K562 (cell line): ENCODE measurements at regions not wholly inside any gene's neighbourhood (a gene's known extent, or its start where the extent isn't known, plus 50 kb on each side); places are given as distances from the start of the nearest gene placed in this dataset.

Experiments
- ATAC-seq: fragments of 200-7000 bp; cut with Tn5 transposase; 3 replicates; pipeline ENCODE4 v1.9.1; 2020; ENCODE audit warnings: moderate library complexity
- BruUV-seq: library from RNA; stranded (reverse); fragments of 400-500 nt; replicated peaks from 2 replicates; lab custom pipeline; 2021; lab: Mats Ljungman, UMichigan
- CTCF ChIA-PET: fragments of 300-600 bp; formaldehyde crosslinking; extraction: SDS; loops from one replicate; lab custom pipeline; 2021; ENCODE audit warnings: low intra/inter-chr PET ratio; lab: Yijun Ruan, JAX
- POLR2A ChIA-PET: fragments of 300-600, 350-650 bp; sonication (Branson Sonifier 250); formaldehyde crosslinking; extraction: SDS; loops from one replicate; lab custom pipeline; 2021; ENCODE audit warnings: antibody characterized with exemption, inconsistent platforms; lab: Yijun Ruan, JAX
- DNase-seq, 4 experiments: peaks; one replicate each; pipeline versions ENCODE4 v3.0.0 to v3.0.0-alpha.2; 2011 to 2018; ENCODE audit warnings: low spot score in 3 of 4, mixed read lengths in 3 of 4; ENCODE audit errors: extremely low read depth in 1 of 4
- FAIRE-seq: peaks from 2 replicates; lab custom pipeline; 2011; peaks lifted over from hg19 to GRCh38; lab: Jason Lieb, UNC
- H2AFZ ChIP-seq: 2 replicates; pipeline ENCODE4 v1.6.0; 2011; ENCODE audit warnings: low read depth, low read length, control low read depth, inconsistent platforms
- H3K27ac ChIP-seq: fragments of 200-600 bp; 3 replicates; pipeline ENCODE4 v1.8.0; 2011; ENCODE audit warnings: low read depth, mild to moderate bottlenecking, control low read depth, inconsistent platforms, low read length, moderate library complexity, mixed read lengths; ENCODE audit errors: extremely low read depth
- H3K27me3 ChIP-seq, 2 experiments: fragments of 300-600 bp in 1 of 2; 2 replicates in 1 of 2; 3 replicates in 1 of 2; pipeline versions ENCODE4 v1.6.0 to v1.8.0; 2011; ENCODE audit warnings: inconsistent platforms in 2 of 2, low read length in 2 of 2, mild to moderate bottlenecking in 1 of 2, mixed read lengths in 1 of 2, moderate library complexity in 1 of 2; ENCODE audit not compliant: control insufficient read depth in 2 of 2, insufficient read depth in 2 of 2
- H3K36me3 ChIP-seq: fragments of 300-600 bp; 3 replicates; pipeline ENCODE4 v1.8.0; 2011; ENCODE audit warnings: mild to moderate bottlenecking, low read length, inconsistent platforms; ENCODE audit not compliant: control insufficient read depth, insufficient read depth
- H3K4me1 ChIP-seq, 2 experiments: fragments of 200-600 bp in 1 of 2; replicated peaks in 1 of 2; 2 replicates in 1 of 2; 3 replicates in 1 of 2; pipeline versions ENCODE4 v1.5.1 to v1.8.0; 2011; ENCODE audit warnings: inconsistent platforms in 2 of 2, low read length in 2 of 2, mild to moderate bottlenecking in 1 of 2, mixed read lengths in 1 of 2, moderate library complexity in 1 of 2; ENCODE audit not compliant: control insufficient read depth in 2 of 2, insufficient read depth in 2 of 2
- H3K4me2 ChIP-seq: 2 replicates; pipeline ENCODE4 v1.6.1; 2011; ENCODE audit warnings: low read length, control low read depth, inconsistent platforms, mixed read lengths; ENCODE audit not compliant: insufficient read depth
- H3K4me3 ChIP-seq: fragments of 200-600 bp; sonication (generic), shearing (Covaris generic); 2 replicates; pipeline ENCODE4 v1.5.1; 2016; ENCODE audit warnings: control low read depth, inconsistent platforms
- H3K79me2 ChIP-seq: fragments of 200-600 bp; 3 replicates; pipeline ENCODE4 v1.8.0; 2011; ENCODE audit warnings: low read length, inconsistent platforms; ENCODE audit not compliant: control insufficient read depth, insufficient read depth
- H3K9ac ChIP-seq, 2 experiments: 2 replicates each; pipeline versions ENCODE4 v1.6.0 to v1.6.1; 2011; ENCODE audit warnings: low read depth in 2 of 2, low read length in 2 of 2, control low read depth in 1 of 2, inconsistent platforms in 1 of 2, mild to moderate bottlenecking in 1 of 2, mixed read lengths in 1 of 2; ENCODE audit not compliant: insufficient read depth in 1 of 2
- H3K9me1 ChIP-seq: one replicate; pipeline ENCODE4 v1.6.0; 2011; ENCODE audit warnings: inconsistent platforms, mild to moderate bottlenecking, low read length, moderate library complexity; ENCODE audit not compliant: control insufficient read depth, insufficient read depth
- H3K9me3 ChIP-seq: replicated peaks from 2 replicates; pipeline ENCODE4 v1.5.1; 2011; ENCODE audit warnings: low read depth, low read length, inconsistent platforms; ENCODE audit not compliant: control insufficient read depth, insufficient read depth
- H4K20me1 ChIP-seq: replicated peaks from 2 replicates; pipeline ENCODE4 v1.6.1; 2011; ENCODE audit warnings: low read length, inconsistent platforms, mixed read lengths; ENCODE audit not compliant: control insufficient read depth, insufficient read depth
- ESRRA ChIP-seq: fragments of 450-650 bp; IDR thresholded peaks from 2 replicates; pipeline ENCODE4 v1.6.1; 2014; ENCODE audit warnings: low read depth, mild to moderate bottlenecking, moderate library complexity, borderline replicate concordance
- HEY1 ChIP-seq: fragments of 250-450 bp; sonication (Bioruptor Pico); IDR thresholded peaks from 2 replicates; pipeline ENCODE4 v1.5.0; 2020; ENCODE audit warnings: mild to moderate bottlenecking, moderate library complexity, borderline replicate concordance
- HMGN3 ChIP-seq: IDR thresholded peaks from 2 replicates; pipeline ENCODE4 v1.6.1; 2011; ENCODE audit warnings: borderline replicate concordance, low read depth, mild to moderate bottlenecking, mixed read lengths, low read length; ENCODE audit not compliant: insufficient read length; ENCODE audit errors: extremely low read depth
- KLF1 ChIP-seq: fragments of 450-650 bp; IDR thresholded peaks from 2 replicates; pipeline ENCODE4 v1.6.1; 2016; ENCODE audit warnings: missing genetic modification characterization, missing compliant biosample characterization
- YY1 ChIP-seq, 3 experiments: IDR thresholded peaks; 2 replicates each; pipeline ENCODE4 v1.6.1; 2011; ENCODE audit warnings: low read length in 2 of 3, mild to moderate bottlenecking in 2 of 3, moderate library complexity in 2 of 3, borderline replicate concordance in 1 of 3, control low read depth in 1 of 3, low read depth in 1 of 3; ENCODE audit not compliant: insufficient read depth in 3 of 3, insufficient replicate concordance in 2 of 3, control insufficient read depth in 1 of 3, insufficient read length in 1 of 3; ENCODE audit errors: extremely low read depth in 1 of 3
- ZNF24 ChIP-seq: fragments of 450-650 bp; IDR thresholded peaks from 2 replicates; pipeline ENCODE4 v1.6.1; 2016
- ZNF263 ChIP-seq: sonication (generic); formaldehyde crosslinking; IDR thresholded peaks from 2 replicates; pipeline ENCODE4 v1.8.0; 2022; ENCODE audit warnings: mild to moderate bottlenecking, missing genetic modification reagents, borderline replicate concordance
- ZNF507 ChIP-seq: conservative IDR thresholded peaks from 2 replicates; pipeline ENCODE4 v1.6.1; 2017; ENCODE audit warnings: missing genetic modification characterization, missing compliant biosample characterization
- WGBS: fragments of 100-300 bp; shearing (Covaris generic); methylation state at CpG from one replicate; pipeline ENCODE4 v1.1.6; 2016; ENCODE audit warnings: low coverage, mixed read lengths; ENCODE audit not compliant: insufficient coverage; ENCODE audit errors: missing lambda C conversion rate; 5-methylcytosine and 5-hydroxymethylcytosine counted together
- in situ Hi-C: fragments of 300-500 bp; cut with MboI; formaldehyde crosslinking; loops from 4 replicates; pipeline ENCODE4 v1.15.0; 2018; ENCODE audit warnings: inconsistent platforms, mixed read lengths
- intact Hi-C: fragments of 100-400 bp; cut with micrococcal nuclease; formaldehyde crosslinking; loops from 2 replicates; pipeline ENCODE4 v1.14.2; 2022
- TF ChIP-seq, protein P1 (sequence below): sonication (generic); formaldehyde crosslinking; IDR thresholded peaks from 2 replicates; pipeline ENCODE4 v1.8.1; 2022; ENCODE audit warnings: missing genetic modification reagents
- TF ChIP-seq, protein P2 (sequence below): fragments of 250-450 bp; sonication (Bioruptor Pico); IDR thresholded peaks from 2 replicates; pipeline ENCODE4 v1.4.0; 2020; ENCODE audit warnings: mild to moderate bottlenecking, moderate library complexity

DNA sequence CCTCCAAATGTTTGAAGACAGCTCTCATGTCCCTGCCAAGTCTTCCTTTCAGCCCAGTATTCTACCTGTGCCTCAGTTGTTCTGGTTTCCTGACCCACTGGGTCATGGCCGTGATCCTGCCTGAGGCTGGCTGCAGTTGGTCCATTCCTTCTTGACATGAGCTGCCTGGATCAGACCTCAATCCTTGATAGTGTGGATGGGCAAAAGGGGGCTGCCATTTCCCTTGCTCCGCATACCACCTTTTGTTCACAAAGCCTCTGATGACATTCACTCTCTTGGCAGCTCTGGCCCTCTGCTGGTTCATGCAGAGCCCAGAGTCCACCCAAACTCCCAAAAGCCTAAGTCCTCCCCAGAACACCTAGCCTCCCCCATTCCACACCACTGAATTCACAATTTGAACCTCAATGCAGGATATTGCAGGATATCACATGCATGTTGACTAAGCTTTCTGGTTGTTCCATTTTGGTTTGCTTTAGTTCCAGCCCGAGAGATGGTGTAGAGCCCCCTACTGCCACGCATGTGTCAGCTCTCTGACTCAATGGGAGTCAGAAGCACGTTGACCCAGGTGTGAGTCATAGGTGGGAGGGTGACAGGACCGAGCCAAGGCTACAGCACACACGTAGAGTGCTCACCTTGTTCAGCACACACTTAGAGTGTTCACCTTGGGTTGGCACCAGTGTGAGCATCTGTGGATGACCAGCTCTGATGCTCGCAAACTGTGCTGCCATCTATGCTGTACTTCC lies 137.2 kb downstream of the MTX3 start (continued):
- TF ChIP-seq ESRRA (no peak), ZNF24 (no peak), KLF1 (no peak), ZNF263 (CRISPR knock-in tag) (0 out of 2 replicates have a peak, but pooled peaks have one; percentile 45), HMGN3 (no peak)

DNA sequence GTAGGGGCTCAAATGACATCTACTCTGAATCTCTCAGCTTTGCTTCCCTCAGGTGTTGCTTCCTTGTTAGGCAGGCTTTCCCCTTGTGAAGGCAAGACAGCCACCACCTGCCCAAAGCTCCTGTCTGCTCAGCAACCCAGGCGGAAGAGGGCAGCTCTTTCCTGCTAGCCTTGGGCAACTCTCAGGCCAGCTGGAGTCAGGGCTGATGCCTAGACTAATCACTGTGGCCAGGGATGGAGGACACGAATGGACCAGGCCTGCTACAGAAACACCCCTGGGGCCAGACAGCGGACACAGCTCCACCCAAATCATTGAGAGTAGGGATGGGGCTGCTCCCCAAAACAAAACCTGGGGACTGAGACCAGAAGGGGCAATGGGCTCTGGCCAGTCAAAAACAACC lies 138.0 kb downstream of the MTX3 start:
- DNase-seq = no peak
- TF ChIP-seq ZNF507 (no peak), HEY1 (CRISPR knock-in tag) (no peak), YY1 (IDR thresholded peaks at IDR 0.05; ENCODE audit: borderline replicate concordance in 1 of 3, control insufficient read depth in 1 of 3, extremely low read depth in 1 of 3, insufficient read depth in 3 of 3, insufficient read length in 1 of 3, insufficient replicate concordance in 2 of 3, low read depth in 1 of 3, low read length in 2 of 3) (no peak)
- TF ChIP-seq, protein P1, sequence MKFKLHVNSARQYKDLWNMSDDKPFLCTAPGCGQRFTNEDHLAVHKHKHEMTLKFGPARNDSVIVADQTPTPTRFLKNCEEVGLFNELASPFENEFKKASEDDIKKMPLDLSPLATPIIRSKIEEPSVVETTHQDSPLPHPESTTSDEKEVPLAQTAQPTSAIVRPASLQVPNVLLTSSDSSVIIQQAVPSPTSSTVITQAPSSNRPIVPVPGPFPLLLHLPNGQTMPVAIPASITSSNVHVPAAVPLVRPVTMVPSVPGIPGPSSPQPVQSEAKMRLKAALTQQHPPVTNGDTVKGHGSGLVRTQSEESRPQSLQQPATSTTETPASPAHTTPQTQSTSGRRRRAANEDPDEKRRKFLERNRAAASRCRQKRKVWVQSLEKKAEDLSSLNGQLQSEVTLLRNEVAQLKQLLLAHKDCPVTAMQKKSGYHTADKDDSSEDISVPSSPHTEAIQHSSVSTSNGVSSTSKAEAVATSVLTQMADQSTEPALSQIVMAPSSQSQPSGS (CRISPR knock-in tag) = no peak
- TF ChIP-seq, protein P2, sequence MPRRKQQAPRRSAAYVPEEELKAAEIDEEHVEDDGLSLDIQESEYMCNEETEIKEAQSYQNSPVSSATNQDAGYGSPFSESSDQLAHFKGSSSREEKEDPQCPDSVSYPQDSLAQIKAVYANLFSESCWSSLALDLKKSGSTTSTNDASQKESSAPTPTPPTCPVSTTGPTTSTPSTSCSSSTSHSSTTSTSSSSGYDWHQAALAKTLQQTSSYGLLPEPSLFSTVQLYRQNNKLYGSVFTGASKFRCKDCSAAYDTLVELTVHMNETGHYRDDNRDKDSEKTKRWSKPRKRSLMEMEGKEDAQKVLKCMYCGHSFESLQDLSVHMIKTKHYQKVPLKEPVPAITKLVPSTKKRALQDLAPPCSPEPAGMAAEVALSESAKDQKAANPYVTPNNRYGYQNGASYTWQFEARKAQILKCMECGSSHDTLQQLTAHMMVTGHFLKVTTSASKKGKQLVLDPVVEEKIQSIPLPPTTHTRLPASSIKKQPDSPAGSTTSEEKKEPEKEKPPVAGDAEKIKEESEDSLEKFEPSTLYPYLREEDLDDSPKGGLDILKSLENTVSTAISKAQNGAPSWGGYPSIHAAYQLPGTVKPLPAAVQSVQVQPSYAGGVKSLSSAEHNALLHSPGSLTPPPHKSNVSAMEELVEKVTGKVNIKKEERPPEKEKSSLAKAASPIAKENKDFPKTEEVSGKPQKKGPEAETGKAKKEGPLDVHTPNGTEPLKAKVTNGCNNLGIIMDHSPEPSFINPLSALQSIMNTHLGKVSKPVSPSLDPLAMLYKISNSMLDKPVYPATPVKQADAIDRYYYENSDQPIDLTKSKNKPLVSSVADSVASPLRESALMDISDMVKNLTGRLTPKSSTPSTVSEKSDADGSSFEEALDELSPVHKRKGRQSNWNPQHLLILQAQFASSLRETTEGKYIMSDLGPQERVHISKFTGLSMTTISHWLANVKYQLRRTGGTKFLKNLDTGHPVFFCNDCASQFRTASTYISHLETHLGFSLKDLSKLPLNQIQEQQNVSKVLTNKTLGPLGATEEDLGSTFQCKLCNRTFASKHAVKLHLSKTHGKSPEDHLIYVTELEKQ (CRISPR knock-in tag) = no peak

More for the DNA sequence above, 138.0 kb downstream of the MTX3 start:
- POLR2A ChIA-PET = no interaction called here
- no peak for ATAC-seq
- Histone ChIP-seq H3K4me2 (no peak overlapping the region), H3K9me3 (no peaks in the 10 kb centered on the region), H3K9me1 (no peaks in the 10 kb centered on the region), H3K9ac (no peak overlapping the region), H3K27ac (no peak overlapping the region), H3K27me3 (peaks cover 29 to 63% of the 10 kb centered on the region in 2 experiments; a peak in 4 of 5 replicates), H3K79me2 (no peaks in the 10 kb centered on the region), H4K20me1 (no peaks in the 10 kb centered on the region), H2AFZ (no peak overlapping the region), H3K4me1 (peaks cover 0 to 3% of the 10 kb centered on the region in 2 experiments; a peak in 1 of 5 replicates), H3K36me3 (no peaks in the 10 kb centered on the region), H3K4me3 (no peak overlapping the region)
- in situ Hi-C loops (loop anchor here (25.0 kb wide), 1 partner anchor 816 kb away; no protein-coding TSS in a partner anchor), intact Hi-C loops (loop anchor here (10.0 kb wide), 1 partner anchor 828 kb away; no protein-coding TSS in a partner anchor)
- FAIRE-seq = no peak
- WGBS = 24% methylated on average over 3 of the region's 3 CpGs
- CTCF ChIA-PET = interaction anchor here (0.6 kb wide), 1 partner anchor 286 kb away, joined by 4 read pairs; no protein-coding TSS in a partner anchor
- BruUV-seq = no TSS peak
